Stimulated activated CD4-positive, alpha-beta T cell treated with anti-CD3 and anti-CD28 coated beads, TNF-alpha, amount 100 ng/mL, for 48 hours (primary cell): ENCODE measurements at regions not wholly inside any gene's neighbourhood (a gene's known extent, or its start where the extent isn't known, plus 50 kb on each side); places are given as distances from the start of the nearest gene placed in this dataset.
"Not testable (repeated sequence)": the region's sequence is repeated elsewhere in the genome, so short reads cannot be mapped to it uniquely, and the experiment has no call there.

Experiments used
- DNase-seq, 3 donors: peaks; one replicate each; pipeline ENCODE4 v3.0.0-alpha.2; 2020; ENCODE audit warnings: low read depth in 3 of 3

- DNase-seq: no peak
These were observed 454.2 kb downstream of the SETD4 start for GRCh38 chr21:35606146-35606545.

GRCh38 chr21:35603494-35603893 is 456.8 kb downstream of the SETD4 start:
- DNase-seq: no peak

DNA sequence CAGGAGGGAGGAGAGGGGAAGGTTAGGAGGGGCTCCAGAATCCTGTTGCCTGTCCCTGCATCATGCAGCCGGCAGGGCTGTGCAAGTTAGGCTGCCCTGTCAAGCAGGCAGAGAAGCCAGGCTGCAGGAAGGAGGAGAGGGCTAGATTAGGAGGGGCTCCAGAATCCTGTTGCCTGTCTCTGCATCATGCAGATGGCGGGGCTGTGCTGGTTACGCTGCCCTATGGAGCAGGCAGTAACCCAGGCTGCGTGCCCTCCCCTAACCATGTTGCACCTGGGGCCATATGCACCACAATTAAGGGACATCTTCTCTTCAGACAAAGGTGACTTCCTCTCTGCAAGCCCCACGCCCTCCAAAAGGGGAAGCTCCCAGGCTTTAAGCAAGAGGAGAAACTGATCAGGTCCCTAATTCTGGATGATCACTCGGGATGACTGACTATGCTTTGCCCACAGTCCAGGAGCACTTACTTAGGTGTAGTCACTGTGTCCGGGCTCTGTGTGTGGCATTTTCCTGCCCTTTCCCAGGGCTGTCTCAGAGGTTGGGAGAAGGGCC is 457.4 kb downstream of the SETD4 start:
- DNase-seq: no peak

GRCh38 chr21:35601211-35601610 is 459.1 kb downstream of the SETD4 start:
- no peak for DNase-seq

- DNase-seq: no peak
These were observed 461.2 kb downstream of the SETD4 start for GRCh38 chr21:35599164-35599563.

GRCh38 chr21:35597750-35598339 is 462.5 kb downstream of the SETD4 start:
- no peak for DNase-seq

DNA sequence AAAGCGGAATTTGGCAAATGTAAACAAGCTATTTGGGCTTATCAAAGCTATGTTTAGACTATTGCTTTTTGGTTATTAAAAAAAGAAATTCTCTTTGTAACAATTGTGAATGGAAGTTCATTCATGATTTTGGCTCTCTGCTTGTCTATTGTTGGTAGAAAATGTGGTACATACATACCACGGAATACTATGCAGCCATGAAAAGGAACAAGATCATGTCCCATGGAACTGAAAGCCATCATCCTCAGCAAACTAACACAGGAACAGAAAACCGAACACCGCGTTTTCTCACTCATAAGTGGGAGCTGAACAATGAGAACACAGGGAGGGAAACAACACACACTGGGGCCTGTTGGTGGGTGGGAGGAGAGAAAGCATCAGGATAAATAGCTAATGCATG is 465.4 kb downstream of the SETD4 start:
- DNase-seq: no peak

GRCh38 chr21:35593000-35593502 is 467.3 kb downstream of the SETD4 start:
- no peak for DNase-seq

GRCh38 chr21:35590284-35590683 is 470.0 kb downstream of the SETD4 start:
- not testable (repeated sequence) for DNase-seq

DNA sequence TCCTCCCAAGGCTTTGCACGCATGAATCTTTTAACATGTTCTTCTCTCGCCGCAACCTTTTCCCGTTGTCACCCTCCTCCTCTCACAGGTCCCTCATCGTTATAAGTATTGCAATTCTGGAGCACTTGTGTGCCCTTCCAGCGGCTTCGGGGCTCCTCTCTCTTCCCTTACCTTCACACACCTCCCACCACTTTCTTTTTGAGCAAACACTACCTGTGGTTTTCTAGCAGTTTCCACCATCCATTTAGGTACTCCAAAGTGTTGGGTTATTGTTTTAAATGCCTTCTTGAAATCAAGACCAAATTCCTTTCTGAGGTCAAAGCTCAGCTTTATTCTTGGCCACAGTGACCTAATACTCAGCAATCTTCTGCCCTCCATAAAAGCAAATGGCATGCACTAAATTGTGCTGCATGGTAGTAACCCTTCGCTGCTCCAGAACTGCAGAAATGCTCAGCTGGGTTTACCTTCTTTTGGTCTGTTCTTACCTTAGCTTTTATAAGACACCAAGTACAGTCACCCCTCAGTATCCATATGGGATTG is 472.4 kb downstream of the SETD4 start:
- DNase-seq: no peak

DNA sequence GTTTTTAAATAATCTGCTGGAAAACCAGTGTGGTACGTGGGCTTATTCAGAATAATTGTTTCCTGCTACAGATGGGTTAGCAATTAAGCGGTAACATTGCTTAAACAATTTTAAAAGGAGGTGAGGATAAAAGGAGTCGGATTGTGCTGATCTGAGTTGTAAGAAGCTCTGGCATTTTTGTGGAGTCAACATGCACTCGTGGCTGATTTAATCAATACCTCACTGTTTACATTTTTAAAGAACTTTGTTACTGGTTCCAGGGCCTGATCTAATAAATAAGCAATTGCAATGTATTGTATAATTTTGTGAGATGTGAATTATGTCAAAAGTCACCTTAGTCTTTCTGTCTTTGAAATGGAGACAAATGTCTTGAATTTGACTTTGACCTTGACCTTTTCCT is 474.0 kb downstream of the SETD4 start:
- DNase-seq: no peak

- no peak for DNase-seq
These were observed 474.4 kb downstream of the SETD4 start for GRCh38 chr21:35585878-35586277.

DNA sequence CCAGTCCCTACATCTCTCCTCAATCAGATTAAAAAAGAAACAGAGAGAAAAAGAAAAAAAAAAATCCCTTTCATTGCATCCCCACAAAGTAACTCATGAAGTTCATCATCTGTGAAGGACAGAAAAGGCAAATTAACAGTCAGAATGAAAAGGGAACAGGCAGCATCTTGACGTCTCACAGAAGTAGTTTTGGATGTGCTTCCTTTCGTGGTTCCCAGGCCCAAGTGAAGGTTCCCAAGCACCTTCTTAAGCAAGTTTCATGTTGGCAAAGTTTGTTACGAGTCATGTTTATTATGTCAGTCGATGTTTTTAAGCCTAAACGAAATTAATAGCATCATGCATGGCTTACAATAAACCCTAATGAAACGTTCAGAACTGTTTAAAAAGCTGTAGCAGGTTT is 475.2 kb downstream of the SETD4 start:
- no peak for DNase-seq

DNA sequence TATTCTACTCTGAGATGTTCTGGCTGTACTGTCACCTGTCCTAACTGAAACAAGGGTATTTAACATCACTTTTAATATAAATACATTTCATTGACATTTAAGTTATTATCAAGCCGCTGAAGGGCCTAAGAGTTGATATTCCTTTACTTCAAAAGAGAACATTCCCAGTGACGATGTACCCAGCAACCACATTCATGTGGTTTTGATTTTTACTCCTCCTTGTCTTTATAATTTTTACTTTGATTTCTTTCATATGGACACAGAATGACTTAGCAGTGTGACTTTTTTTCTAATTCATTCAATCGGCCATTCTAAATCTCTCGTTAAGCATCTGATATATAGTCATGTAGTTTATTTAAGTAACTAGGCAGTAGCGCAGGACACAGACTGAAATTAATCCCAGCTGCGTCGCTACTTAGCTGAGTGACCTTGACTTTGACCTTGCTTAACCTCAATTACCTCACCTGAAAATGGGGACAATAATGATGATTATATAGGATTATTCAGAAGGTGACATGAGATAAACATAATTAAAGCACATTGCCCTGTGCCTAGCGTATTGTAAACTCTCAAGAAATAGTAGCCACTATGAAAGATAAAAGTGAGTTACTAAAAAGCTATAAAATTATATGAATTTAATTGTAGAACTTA is 476.6 kb downstream of the SETD4 start:
- DNase-seq: no peak

GRCh38 chr21:35582731-35583130 is 477.6 kb downstream of the SETD4 start:
- DNase-seq: no peak

- no peak for DNase-seq
These were observed 478.7 kb downstream of the SETD4 start for GRCh38 chr21:35581640-35582039.

DNA sequence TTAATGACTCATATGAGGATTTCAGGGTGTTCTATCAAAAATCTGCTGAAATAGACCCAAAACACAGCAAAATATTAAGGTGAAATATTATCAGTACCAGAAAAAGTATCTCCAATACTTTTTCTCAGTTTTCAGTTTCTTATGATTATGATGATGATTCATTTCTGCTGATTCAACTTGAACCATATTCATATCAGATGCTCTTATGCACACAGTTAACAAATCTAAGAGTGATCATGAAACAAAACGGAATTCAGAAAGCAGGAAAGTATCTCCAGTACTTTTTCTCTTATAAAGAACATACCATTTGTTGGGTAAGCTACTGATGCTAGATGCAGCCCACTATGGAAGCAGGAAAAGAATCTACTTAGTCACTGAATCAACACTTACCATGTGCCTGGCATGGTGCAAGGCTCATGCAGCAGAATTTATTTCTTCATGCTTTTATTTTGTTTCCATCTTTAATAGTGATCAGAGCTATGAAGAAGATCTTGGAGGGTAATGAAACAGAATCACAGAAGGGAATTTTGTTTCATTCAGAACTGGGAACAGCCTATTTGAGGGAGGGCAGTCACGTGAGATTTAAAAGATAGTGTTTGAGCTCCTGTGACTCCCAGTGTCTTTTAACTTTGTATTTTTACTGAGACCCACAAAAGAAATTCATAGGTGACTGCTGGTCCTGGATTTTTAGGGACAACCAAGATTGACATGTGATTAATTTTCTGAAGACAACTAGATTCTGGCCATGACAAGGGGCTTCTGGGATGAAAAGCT is 480.6 kb downstream of the SETD4 start:
- no peak for DNase-seq

GRCh38 chr21:35578831-35579471 is 481.4 kb downstream of the SETD4 start:
- peak; percentile 2 to 23 (median 20) for DNase-seq

DNA sequence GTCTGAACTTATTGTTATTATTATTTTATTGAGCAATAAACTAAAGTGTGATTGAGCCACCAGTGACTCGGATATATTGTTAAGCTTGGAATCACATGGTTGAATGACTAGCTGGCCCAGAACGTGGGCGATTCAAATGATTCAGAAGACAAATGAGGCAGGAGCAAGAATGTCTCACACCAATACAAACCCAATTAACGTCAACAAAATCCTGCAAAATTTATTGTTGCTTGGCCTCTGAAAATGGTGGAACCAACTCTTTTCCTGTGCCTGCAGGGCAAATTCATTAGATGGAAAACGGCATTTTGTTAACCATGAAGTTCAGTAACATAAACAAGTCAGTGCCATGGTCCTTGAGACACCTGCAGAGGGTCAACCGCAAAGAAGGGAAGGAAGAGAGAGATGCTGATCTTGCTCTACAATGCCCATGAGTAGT is 482.0 kb downstream of the SETD4 start:
- DNase-seq: no peak

DNA sequence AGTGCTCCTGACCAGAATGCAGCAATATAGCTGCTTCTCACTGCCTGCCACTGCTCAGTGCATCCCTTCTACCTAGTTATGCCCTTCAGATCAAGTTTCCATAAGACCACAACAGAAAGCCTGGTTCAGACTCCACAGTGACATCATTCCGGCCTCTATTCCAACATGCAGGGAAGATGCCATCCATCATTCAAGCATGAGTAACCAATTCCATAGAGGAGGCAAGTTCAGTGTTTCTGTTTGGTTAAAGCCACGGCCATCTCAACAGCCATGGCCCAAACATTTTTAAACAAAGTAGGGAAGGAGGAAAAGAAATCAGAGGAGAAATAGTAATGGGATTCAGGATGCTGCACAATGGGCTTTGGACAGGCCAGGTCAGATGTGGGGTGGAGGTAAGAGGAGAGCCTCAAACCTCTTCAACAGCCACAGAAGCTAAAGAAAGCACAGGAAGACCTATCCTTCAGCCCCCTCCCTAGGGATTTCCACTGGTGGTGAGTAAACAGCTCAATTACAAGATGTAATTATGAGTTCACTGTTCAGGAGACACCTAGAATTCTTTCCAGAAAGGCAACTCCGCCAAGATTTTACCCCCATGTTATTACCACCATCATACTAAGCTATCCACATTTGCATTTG is 484.9 kb downstream of the SETD4 start:
- DNase-seq: no peak
